GM12874 (cell line): ENCODE measurements at regions not wholly inside any gene's neighbourhood (a gene's known extent, or its start where the extent isn't known, plus 50 kb on each side); places are given as distances from the start of the nearest gene placed in this dataset.

ENCODE experiments used
- TF ChIP-seq, protein P1 (sequence below): IDR thresholded peaks from 2 replicates; pipeline ENCODE4 v1.5.1; 2011; ENCODE audit warnings: low read depth, mild to moderate bottlenecking, control low read depth, low read length, moderate library complexity; ENCODE audit not compliant: insufficient read depth

GRCh38 chr10:91163869-91164474 is 56.5 kb upstream of the PCGF5 start:
- TF ChIP-seq, protein P1, sequence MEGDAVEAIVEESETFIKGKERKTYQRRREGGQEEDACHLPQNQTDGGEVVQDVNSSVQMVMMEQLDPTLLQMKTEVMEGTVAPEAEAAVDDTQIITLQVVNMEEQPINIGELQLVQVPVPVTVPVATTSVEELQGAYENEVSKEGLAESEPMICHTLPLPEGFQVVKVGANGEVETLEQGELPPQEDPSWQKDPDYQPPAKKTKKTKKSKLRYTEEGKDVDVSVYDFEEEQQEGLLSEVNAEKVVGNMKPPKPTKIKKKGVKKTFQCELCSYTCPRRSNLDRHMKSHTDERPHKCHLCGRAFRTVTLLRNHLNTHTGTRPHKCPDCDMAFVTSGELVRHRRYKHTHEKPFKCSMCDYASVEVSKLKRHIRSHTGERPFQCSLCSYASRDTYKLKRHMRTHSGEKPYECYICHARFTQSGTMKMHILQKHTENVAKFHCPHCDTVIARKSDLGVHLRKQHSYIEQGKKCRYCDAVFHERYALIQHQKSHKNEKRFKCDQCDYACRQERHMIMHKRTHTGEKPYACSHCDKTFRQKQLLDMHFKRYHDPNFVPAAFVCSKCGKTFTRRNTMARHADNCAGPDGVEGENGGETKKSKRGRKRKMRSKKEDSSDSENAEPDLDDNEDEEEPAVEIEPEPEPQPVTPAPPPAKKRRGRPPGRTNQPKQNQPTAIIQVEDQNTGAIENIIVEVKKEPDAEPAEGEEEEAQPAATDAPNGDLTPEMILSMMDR, result no peak

- TF ChIP-seq, protein P1, result no peak
Measured at GRCh38 chr10:91164520-91165065, 55.9 kb upstream of the PCGF5 start.

GRCh38 chr10:91167406-91167805 is 53.1 kb upstream of the PCGF5 start:
- TF ChIP-seq, protein P1, result no peak

GRCh38 chr10:91170418-91170817 is 50.0 kb upstream of the PCGF5 start:
- TF ChIP-seq, protein P1, result no peak
